GM12891 (cell line): ENCODE measurements at regions not wholly inside any gene's neighbourhood (a gene's known extent, or its start where the extent isn't known, plus 50 kb on each side); places are given as distances from the start of the nearest gene placed in this dataset.
"Not testable (repeated sequence)": the region's sequence is repeated elsewhere in the genome, so short reads cannot be mapped to it uniquely, and the experiment has no call there.

Experiments
- DNase-seq: peaks from one replicate; pipeline ENCODE4 v3.0.0; 2011; ENCODE audit warnings: low spot score; ENCODE audit not compliant: insufficient read length
- FAIRE-seq: peaks from 2 replicates; lab custom pipeline; 2011; peaks lifted over from hg19 to GRCh38; lab: Jason Lieb, UNC
- PAX5 ChIP-seq: IDR thresholded peaks from 2 replicates; pipeline ENCODE4 v1.6.1; 2011; ENCODE audit warnings: low read length, moderate library complexity, mild to moderate bottlenecking; ENCODE audit not compliant: insufficient read depth, severe bottlenecking
- POLR2A ChIP-seq: IDR thresholded peaks from 2 replicates; pipeline ENCODE4 v1.6.1; 2011; ENCODE audit warnings: low read depth, low read length, control low read depth
- POLR2AphosphoS5 ChIP-seq: IDR thresholded peaks from 2 replicates; pipeline ENCODE4 v1.6.1; 2011; ENCODE audit warnings: low read depth, low read length, control low read depth
- POU2F2 ChIP-seq: IDR thresholded peaks from 2 replicates; pipeline ENCODE4 v1.6.1; 2011; ENCODE audit warnings: low read depth, mild to moderate bottlenecking, control low read depth, low read length, moderate library complexity
- SPI1 ChIP-seq: IDR thresholded peaks from 2 replicates; pipeline ENCODE4 v1.6.1; 2011; ENCODE audit warnings: low read depth, low read length, control low read depth
- TAF1 ChIP-seq: IDR thresholded peaks from 2 replicates; pipeline ENCODE4 v1.6.1; 2011; ENCODE audit warnings: low read depth, low read length, control low read depth

- TF ChIP-seq POLR2A (no peak), TAF1 (no peak), SPI1 (no peak), PAX5 (no peak), POLR2AphosphoS5 (no peak), POU2F2 (no peak)
Measured at GRCh38 chr7:79528421-79528820, 75.0 kb upstream of the MAGI2 start.

GRCh38 chr7:79524048-79524447 lies 70.6 kb upstream of the MAGI2 start:
- TF ChIP-seq POLR2AphosphoS5 (no peak), POLR2A (no peak), SPI1 (no peak), PAX5 (no peak), POU2F2 (no peak), TAF1 (no peak)
- FAIRE-seq (no peak), DNase-seq (no peak)

More at GRCh38 chr7:79528421-79528820, 75.0 kb upstream of the MAGI2 start:
- no peak for FAIRE-seq
- DNase-seq: no peak

DNA sequence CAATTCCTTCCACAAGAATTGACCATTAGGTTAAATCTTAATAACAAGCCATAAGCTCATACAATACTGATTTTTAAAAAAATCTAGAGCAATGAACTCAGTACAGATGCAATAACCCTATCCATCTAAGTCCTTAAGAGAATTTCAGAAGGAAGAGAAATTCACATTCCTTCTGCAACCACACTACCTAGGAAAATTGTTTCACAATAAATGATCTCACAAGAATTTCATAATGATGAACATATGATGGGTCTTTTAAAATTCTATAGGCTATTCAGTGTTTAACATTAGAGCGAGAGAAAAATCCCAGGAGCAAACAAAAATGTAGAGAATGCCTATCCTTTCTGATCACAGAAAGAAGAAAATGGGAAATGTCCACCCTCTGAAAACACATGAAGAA lies 70.0 kb upstream of the MAGI2 start:
- FAIRE-seq (no peak), DNase-seq (no peak)
- no peak for TF ChIP-seq TAF1

DNA sequence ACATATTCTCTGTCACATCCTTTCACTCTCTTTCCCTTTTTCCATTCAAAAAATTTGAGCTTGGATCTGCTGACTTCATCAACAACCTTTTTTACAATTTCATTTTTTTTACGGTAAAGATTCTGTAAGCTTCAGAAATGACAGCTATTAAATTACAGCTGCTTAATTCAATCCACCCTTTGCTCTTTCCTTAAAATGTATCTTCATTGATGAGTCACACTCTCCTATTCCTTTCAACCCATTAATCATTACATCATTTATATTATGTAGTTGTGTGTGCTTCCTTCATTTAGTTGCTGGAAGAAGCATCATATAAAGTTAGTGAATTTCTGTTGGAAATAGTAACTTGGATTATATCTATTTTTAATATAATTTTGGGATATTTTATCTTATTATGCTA lies 67.1 kb upstream of the MAGI2 start:
- no peak for TF ChIP-seq SPI1
- no peak for TF ChIP-seq PAX5
- no peak for TF ChIP-seq POLR2A
- no peak for TF ChIP-seq POLR2AphosphoS5
- no peak for TF ChIP-seq POU2F2
- TF ChIP-seq TAF1: no peak
- DNase-seq: no peak
- no peak for FAIRE-seq

GRCh38 chr7:79515358-79515757 lies 61.9 kb upstream of the MAGI2 start:
- no peak for TF ChIP-seq POLR2A
- no peak for TF ChIP-seq SPI1
- no peak for TF ChIP-seq POLR2AphosphoS5
- no peak for TF ChIP-seq TAF1
- no peak for FAIRE-seq

DNA sequence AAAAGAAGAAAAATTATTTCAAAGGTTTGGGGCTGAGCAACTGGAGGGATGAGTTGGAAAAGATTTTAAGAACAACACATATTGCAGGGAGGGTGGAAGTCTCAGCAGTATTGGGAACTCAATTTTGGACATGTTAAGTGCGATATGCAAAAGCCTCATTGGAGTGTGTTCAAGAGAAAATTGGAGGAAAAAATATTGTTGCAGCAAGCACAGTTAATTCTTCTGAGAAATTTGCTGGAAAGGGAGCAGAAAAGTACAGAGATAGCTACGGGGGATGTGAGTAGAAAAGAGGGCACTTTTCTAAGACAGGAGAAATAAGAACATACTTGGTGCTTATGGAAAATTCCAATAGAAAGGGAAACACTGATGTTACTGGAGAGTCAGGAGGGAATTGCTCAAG lies 59.8 kb upstream of the MAGI2 start:
- no peak for TF ChIP-seq PAX5

More at GRCh38 chr7:79515358-79515757, 61.9 kb upstream of the MAGI2 start:
- no peak for DNase-seq

GRCh38 chr7:79512261-79512660 lies 58.8 kb upstream of the MAGI2 start:
- DNase-seq (no peak), FAIRE-seq (no peak)
- TF ChIP-seq POLR2AphosphoS5 (no peak), PAX5 (no peak), POLR2A (no peak), POU2F2 (no peak), TAF1 (no peak), SPI1 (no peak)

More for the DNA sequence above, 59.8 kb upstream of the MAGI2 start:
- FAIRE-seq: no peak
- DNase-seq: no peak

DNA sequence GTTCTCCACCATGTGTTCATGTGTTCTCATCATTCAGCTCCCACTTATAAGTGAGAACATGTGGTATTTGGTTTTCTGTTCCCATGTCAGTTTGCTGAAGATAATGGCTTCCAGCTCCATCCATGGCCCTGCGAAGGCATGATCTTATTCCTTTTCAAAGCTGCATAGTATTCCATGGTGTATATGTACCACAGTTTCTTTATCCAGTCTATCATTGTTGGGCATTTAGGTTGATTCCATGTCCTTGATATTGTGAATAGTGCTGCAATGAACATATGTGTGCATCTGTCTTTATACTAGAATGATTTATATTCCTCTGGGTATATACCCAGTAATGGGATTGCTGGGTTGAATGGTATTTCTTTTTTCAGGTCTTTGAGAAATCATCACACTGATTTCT lies 57.6 kb upstream of the MAGI2 start:
- not testable (repeated sequence) for DNase-seq, FAIRE-seq

- DNase-seq (no peak), FAIRE-seq (no peak)
- TF ChIP-seq SPI1 (no peak), POLR2A (no peak), TAF1 (no peak), POLR2AphosphoS5 (no peak), POU2F2 (no peak)
Measured at GRCh38 chr7:79507131-79507530, 53.7 kb upstream of the MAGI2 start.

- DNase-seq (no peak), FAIRE-seq (no peak)
- TF ChIP-seq TAF1 (no peak), PAX5 (no peak), POLR2A (no peak), SPI1 (no peak), POU2F2 (no peak), POLR2AphosphoS5 (no peak)
Measured at GRCh38 chr7:79506481-79506880, 53.0 kb upstream of the MAGI2 start.

- no peak for TF ChIP-seq POLR2AphosphoS5
- no peak for TF ChIP-seq POU2F2
- TF ChIP-seq TAF1: no peak
- TF ChIP-seq PAX5: no peak
- TF ChIP-seq POLR2A: no peak
- FAIRE-seq (no peak), DNase-seq (no peak)
Measured at GRCh38 chr7:79504607-79505389, 51.3 kb upstream of the MAGI2 start.
